NCI-H1930 (cell line): ENCODE measurements at regions not wholly inside any gene's neighbourhood (a gene's known extent, or its start where the extent isn't known, plus 50 kb on each side); places are given as distances from the start of the nearest gene placed in this dataset.
A peak's percentile ranks its signal among the peaks of the same experiment; 100 is the strongest.
"Not testable (repeated sequence)": the region's sequence is repeated elsewhere in the genome, so short reads cannot be mapped to it uniquely, and the experiment has no call there.

Experiments
- DNase-seq, 2 experiments: peaks; one replicate each; lab custom pipeline; 2025; lab: John Stamatoyannopoulos, UW

DNA sequence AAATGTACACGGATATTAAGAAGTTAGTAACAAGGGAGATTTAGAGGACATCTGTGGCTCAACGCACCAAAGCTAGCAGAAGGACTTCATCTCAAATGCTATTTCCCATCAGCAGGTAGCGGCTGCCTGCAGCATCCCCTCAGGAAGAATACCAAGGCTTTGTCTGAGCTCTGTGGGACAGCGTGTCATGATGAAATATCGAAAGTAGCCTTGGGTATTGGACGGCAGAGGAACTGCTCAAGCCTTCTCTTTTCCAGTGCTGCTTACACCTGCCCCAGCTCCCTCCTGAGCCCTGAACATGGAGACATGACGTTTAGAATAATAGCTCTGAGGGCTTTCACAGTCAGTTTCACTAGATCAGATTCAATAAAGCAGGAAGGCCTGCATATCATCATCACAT is 241.6 kb downstream of the SUCLG1 start:
- DNase-seq, result no peak

DNA sequence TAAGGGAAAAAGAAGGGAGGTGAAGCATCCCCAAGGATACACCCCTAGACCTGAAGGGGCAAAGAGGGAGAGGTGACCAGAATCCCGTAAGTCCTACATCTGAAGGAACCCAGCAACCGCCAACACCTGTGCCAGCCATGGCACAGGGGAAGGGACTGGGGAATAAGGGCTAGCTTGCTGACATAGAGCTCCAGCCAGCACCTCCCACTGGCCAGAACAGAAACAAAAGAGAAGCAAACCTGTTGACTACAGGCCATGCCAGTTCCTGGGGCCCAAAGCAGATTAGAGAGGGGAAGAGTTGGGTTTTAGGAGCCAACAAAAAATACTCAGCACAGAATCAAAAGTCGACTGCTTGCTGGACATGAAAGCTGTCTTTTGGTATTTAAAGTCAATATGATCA is 244.6 kb downstream of the SUCLG1 start:
- no peak for DNase-seq

DNA sequence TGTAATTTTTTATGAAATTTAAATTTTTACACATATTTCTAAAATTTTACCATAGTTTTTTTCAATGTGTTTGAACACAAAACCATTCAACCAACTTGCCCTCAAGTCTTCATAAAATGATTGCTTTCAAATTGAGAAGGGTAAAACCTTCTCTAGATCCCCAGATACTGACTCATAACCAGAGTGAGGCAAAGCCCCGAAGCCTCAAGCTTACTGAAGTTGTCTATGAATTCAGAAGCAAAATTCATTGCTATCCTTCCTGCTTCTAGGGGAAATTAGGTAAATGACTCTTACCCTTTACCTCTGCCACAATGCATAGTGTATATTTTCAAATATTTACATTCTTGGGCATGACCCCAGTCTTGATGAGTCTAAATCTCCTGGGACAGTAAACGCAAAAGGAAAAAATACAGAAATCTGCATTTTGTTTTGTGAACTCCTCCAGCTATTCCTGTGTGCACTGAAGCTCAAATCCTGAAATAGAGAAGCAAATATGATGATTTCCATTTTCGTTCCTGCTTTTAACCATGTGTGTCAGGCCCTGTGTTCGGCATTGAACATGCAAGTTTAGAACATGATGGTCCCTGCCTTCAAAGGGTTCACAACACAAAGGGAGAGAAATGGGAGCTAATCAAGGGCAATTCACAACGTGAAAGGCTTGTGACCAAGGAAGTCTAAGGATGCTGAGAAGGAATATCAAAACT is 246.3 kb downstream of the SUCLG1 start:
- DNase-seq, result no peak

GRCh38 chr2:84209941-84210340 is 249.1 kb downstream of the SUCLG1 start:
- no peak for DNase-seq

- DNase-seq, result no peak
These were observed 254.1 kb downstream of the SUCLG1 start for GRCh38 chr2:84204995-84205394.

DNA sequence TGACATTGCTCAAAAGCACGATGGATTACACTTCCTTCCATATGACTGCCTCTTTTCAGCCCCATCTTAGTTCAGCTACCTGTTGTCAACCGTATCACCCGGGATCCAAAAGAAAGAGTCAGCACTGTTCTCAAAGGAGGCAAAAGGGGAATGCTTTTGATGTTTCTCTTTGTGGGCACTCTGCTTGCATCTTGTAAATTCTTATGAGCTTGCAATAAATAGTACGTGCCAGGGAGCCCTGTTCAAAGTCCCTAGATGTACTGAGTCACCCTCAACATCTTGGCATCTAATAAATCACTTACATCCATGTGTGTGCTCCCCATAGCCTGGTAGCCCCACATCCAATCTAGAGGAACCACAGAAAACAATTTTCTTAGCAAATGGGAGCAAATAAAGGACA is 256.9 kb downstream of the SUCLG1 start:
- DNase-seq, result no peak

GRCh38 chr2:84201158-84201557 is 257.9 kb downstream of the SUCLG1 start:
- DNase-seq, result no peak

DNA sequence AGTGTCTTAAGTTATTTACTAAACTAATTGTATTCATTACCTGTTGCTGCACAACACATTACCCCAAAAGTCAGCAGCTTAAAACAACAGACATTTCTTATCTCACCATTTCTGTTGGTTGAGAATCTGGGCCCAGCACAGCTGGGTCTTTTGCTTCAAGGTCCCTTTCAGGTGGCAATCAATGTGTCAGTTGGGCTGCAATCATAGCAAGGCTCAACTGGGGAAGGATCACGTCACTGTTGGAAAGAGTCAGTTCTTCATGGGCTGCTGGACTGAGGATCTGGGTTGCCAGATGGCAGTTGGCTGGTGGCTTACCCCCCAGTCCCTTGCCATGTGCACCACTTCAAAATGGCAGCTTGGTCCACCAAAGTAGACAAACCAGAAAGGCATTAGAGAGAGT is 261.2 kb downstream of the SUCLG1 start:
- DNase-seq, result no peak

DNA sequence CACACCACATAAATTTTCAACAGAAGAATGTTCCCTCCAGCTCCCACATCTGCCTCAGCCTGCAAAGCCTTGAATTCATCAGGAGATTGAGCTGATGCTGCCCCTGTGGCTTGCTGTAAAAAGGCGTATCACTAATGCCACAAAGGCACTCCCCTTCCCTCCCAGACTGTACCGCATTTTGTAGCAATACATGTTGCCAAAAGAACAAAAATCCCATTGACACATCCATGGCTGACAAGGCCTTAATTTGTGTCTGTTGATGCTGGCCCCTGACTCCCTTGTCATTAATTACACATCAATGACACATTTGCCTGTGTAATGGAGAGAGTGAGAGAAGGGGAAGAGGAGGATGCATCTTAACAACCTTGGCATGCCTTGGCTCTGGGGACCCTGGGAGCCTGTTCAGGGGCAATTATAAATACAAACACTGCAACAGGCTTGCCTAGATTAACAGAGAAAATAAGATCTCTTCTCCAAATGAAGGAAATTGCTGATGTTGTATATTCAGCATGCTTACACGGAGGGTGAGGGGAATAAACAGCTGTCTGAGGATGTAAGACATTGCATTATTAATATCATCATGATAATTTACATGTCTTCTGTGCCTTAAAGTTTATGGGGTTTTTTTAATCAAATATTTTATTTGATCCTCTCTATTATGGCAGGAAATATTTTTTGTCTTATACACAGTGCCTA is 264.0 kb downstream of the SUCLG1 start:
- DNase-seq, result no peak

- no peak for DNase-seq
These were observed 264.9 kb downstream of the SUCLG1 start for GRCh38 chr2:84194181-84194580.

DNA sequence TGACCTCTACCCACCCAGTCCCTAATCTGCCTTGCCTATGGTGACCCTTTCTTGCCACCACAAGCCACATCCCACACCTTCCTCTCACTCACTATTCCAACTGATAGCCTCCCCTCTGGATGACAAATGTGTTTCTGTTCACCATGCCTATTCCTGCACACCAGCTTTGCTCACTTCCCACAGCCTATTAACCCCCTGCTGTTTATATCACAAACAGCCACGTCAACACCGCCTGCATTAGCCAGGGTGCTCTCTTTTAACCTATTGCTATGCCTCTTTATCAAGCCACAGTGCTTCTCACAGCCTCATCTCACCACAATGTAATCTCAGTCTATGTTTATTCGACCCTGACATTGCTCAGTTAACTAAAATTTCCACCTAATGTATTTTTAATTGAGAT is 271.8 kb downstream of the SUCLG1 start:
- no peak for DNase-seq

- no peak for DNase-seq
These were observed 277.2 kb downstream of the SUCLG1 start for GRCh38 chr2:84181927-84182326.

DNA sequence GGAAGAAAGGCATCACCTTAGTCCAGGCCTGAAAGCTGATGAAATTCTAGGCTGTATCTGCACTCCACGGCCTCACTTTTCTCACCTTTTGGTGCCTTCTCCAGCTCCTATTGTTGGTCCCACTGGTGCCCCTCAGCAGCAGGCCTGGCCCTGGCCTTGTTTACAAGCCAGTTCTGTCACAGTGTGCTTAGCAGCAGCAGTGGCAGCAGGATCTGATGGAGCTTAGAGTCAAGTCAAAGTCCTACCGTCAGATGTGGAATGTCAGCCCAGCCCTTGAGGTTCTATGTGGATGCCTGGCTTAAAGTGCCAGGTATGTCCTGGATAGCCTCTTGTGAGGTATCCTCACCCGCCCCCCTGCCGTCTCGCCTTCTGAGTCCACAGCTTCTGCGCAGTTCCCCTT is 281.3 kb downstream of the SUCLG1 start:
- no peak for DNase-seq

DNA sequence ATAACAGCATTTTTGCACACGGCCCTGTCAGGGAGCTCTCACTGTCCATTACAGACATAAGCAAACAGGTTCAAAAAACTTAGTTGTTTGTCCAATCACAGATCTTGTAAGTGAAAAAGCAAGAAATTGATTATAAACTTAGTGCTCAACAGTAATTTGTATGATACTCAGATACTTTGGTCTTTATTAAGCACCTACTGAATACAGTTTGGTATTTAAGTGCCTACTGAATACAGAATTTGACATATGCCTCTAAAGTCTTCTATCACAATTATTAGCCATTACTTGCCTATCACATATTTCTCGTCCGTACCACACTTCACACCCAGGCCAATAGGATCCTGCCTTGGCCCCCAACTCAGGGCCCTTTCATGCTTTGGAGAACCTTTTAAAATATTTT is 283.1 kb downstream of the SUCLG1 start:
- no peak for DNase-seq

- DNase-seq, result no peak
These were observed 283.7 kb downstream of the SUCLG1 start for GRCh38 chr2:84175340-84175739.

DNA sequence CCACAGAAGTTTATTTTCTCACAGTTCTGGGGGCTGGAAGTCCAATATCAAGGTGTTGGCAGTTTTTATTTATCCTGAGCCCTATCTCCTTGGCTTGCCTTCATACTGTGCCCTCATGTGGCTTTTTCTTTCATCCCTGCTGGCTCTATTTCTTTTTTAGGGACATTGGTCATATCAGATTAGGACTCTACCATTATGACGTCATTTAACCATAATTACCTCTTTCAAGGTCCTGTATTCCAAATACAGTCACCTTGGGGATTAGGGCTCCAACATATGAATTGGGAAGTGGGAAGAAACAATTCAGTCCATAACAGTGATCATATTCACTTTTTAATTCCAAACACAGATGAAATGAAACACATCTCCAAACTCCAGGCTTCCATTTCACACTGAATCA is 286.0 kb downstream of the SUCLG1 start:
- DNase-seq, result no peak

DNA sequence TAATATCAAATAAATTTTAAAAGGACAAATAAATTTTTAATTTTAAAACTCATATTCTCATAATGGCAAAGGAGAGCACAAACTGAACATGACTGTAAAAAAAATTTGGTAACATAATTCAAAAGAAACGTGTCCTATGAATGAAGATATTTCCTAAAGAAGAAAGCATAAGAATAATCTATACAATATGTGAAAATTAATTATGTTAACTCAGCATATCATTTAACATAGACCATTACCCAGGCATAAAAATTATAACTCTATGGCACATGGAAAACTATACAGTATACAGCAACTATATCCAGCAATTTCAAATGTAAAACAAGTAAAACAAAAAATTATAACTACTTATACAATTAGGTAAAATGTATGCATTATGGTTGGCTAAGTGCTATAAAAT is 288.1 kb downstream of the SUCLG1 start:
- no peak for DNase-seq

- no peak for DNase-seq
These were observed 289.2 kb downstream of the SUCLG1 start for GRCh38 chr2:84169871-84170270.

- not testable (repeated sequence) for DNase-seq
These were observed 290.5 kb downstream of the SUCLG1 start for GRCh38 chr2:84168552-84168951.

DNA sequence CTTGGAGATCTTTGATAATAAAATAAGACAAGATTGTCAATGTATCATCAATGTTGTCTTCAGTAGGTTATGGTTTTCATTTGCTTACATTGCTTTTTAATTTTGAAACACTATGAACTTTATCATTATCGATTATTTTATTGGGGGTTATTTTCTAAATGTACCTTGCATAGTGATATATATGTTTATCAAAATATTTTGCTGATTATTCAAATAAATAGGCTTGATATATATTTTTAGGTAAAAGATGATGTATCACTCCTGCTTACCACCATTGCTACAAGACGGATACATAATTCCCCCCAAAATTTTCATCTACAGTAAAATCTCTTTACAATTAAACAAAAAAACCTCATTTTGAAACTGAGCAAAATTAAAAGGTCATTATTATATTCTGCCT is 293.8 kb downstream of the SUCLG1 start:
- no peak for DNase-seq

- peak; percentile 13 to 16 for DNase-seq
These were observed 298.6 kb downstream of the SUCLG1 start for GRCh38 chr2:84160453-84160852.

GRCh38 chr2:84158605-84159004 is 300.5 kb downstream of the SUCLG1 start:
- no peak for DNase-seq

- no peak for DNase-seq
These were observed 306.6 kb downstream of the SUCLG1 start for GRCh38 chr2:84152462-84152861.

DNA sequence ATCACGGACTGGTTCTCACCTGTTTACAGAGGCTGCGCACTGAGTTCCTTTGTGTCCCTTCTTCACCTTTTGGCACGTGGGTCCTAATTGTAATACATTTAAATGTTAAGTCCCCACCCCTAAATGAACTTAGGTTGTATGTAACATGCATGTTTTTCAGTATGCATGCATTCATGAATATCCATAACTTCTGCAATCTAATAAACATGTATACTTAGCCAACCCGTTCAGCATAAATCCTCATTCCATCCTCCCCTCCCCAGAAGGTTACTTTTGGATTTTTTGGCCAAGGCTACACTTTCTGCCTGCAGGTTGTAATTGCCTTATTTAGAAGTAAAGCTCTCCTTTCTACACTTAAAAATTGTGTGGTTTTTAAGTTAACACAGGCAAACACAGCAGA is 314.7 kb downstream of the SUCLG1 start:
- no peak for DNase-seq
